WI38 (cell line): ENCODE measurements at regions not wholly inside any gene's neighbourhood (a gene's known extent, or its start where the extent isn't known, plus 50 kb on each side); places are given as distances from the start of the nearest gene placed in this dataset.

Experiments used
- H3K4me3 ChIP-seq: 2 replicates; pipeline ENCODE4 v1.5.1; 2011; ENCODE audit warnings: low read depth, mild to moderate bottlenecking, control low read depth, low read length
- CTCF ChIP-seq: IDR thresholded peaks from 2 replicates; pipeline ENCODE4 v1.5.1; 2012; ENCODE audit warnings: low read depth, mild to moderate bottlenecking, control low read depth, low read length

- TF ChIP-seq CTCF: no peak
- H3K4me3 ChIP-seq: no peak overlapping the region
These were observed 506.3 kb downstream of the LMO4 start for GRCh38 chr1:87834941-87835340.

GRCh38 chr1:87840767-87841166, 512.1 kb downstream of the LMO4 start:
- TF ChIP-seq CTCF: no peak
- no peak overlapping the region for H3K4me3 ChIP-seq

- no peak for TF ChIP-seq CTCF
- H3K4me3 ChIP-seq: no peak overlapping the region
These were observed 512.7 kb downstream of the LMO4 start for GRCh38 chr1:87841332-87841731.

GRCh38 chr1:87842156-87842555, 513.5 kb downstream of the LMO4 start:
- no peak overlapping the region for H3K4me3 ChIP-seq
- no peak for TF ChIP-seq CTCF

- no peak overlapping the region for H3K4me3 ChIP-seq
- TF ChIP-seq CTCF: no peak
These were observed 515.6 kb downstream of the LMO4 start for GRCh38 chr1:87844251-87844650.

- no peak for TF ChIP-seq CTCF
- H3K4me3 ChIP-seq: no peak overlapping the region
These were observed 522.8 kb downstream of the LMO4 start for GRCh38 chr1:87851490-87851889.

GRCh38 chr1:87852410-87853161, 523.9 kb downstream of the LMO4 start:
- H3K4me3 ChIP-seq: no peak overlapping the region
- TF ChIP-seq CTCF: no peak
